ENCODE measurements at regions not wholly inside any gene's neighbourhood (a gene's known extent, or its start where the extent isn't known, plus 50 kb on each side); places are given as distances from the start of the nearest gene placed in this dataset.
A peak's percentile ranks its signal among the peaks of the same experiment; 100 is the strongest.
"Not testable (repeated sequence)": the region's sequence is repeated elsewhere in the genome, so short reads cannot be mapped to it uniquely, and the experiment has no call there.

GRCh38 chr6:140459209-140459608, 1084.8 kb upstream of the CITED2 start:
- no peak for DNase-seq (ENCODE audit: low spot score)

GRCh38 chr6:140446241-140446640, 1071.8 kb upstream of the CITED2 start:
- no peak for DNase-seq (ENCODE audit: low spot score)

GRCh38 chr6:140445474-140446004, 1071.1 kb upstream of the CITED2 start:
- DNase-seq (ENCODE audit: low spot score): no peak

GRCh38 chr6:140443112-140443511, 1068.7 kb upstream of the CITED2 start:
- DNase-seq (ENCODE audit: low spot score): not testable (repeated sequence)

- DNase-seq (ENCODE audit: low spot score): peak; percentile 30
Observed at GRCh38 chr6:140441256-140441655, 1066.8 kb upstream of the CITED2 start.

- DNase-seq (ENCODE audit: low spot score): no peak
Observed at GRCh38 chr6:140440223-140440835, 1065.9 kb upstream of the CITED2 start.

GRCh38 chr6:140438346-140438735, 1063.9 kb upstream of the CITED2 start:
- no peak for DNase-seq (ENCODE audit: low spot score)

GRCh38 chr6:140437619-140438345, 1063.3 kb upstream of the CITED2 start:
- DNase-seq (ENCODE audit: low spot score): no peak

GRCh38 chr6:140436023-140436811, 1061.8 kb upstream of the CITED2 start:
- DNase-seq (ENCODE audit: low spot score): no peak

GRCh38 chr6:140434761-140435160, 1060.3 kb upstream of the CITED2 start:
- DNase-seq (ENCODE audit: low spot score): no peak

GRCh38 chr6:140433072-140433471, 1058.6 kb upstream of the CITED2 start:
- DNase-seq (ENCODE audit: low spot score): no peak

- DNase-seq (ENCODE audit: low spot score): no peak
Observed at GRCh38 chr6:140427842-140428241, 1053.4 kb upstream of the CITED2 start.

- DNase-seq (ENCODE audit: low spot score): no peak
Observed at GRCh38 chr6:140414966-140415620, 1040.6 kb upstream of the CITED2 start.

- no peak for DNase-seq (ENCODE audit: low spot score)
Observed at GRCh38 chr6:140403020-140403419, 1028.6 kb upstream of the CITED2 start.

GRCh38 chr6:140401761-140402160, 1027.3 kb upstream of the CITED2 start:
- no peak for DNase-seq (ENCODE audit: low spot score)

GRCh38 chr6:140398076-140398475, 1023.6 kb upstream of the CITED2 start:
- DNase-seq (ENCODE audit: low spot score): no peak

GRCh38 chr6:140397106-140397505, 1022.7 kb upstream of the CITED2 start:
- DNase-seq (ENCODE audit: low spot score): no peak

GRCh38 chr6:140393665-140394540, 1019.5 kb upstream of the CITED2 start:
- no peak for DNase-seq (ENCODE audit: low spot score)

- no peak for DNase-seq (ENCODE audit: low spot score)
Observed at GRCh38 chr6:140388815-140389214, 1014.4 kb upstream of the CITED2 start.

- DNase-seq (ENCODE audit: low spot score): no peak
Observed at GRCh38 chr6:140388192-140388802, 1013.8 kb upstream of the CITED2 start.

GRCh38 chr6:140385679-140386078, 1011.2 kb upstream of the CITED2 start:
- DNase-seq (ENCODE audit: low spot score): no peak
